Tibial nerve (tissue), 3 donors: ENCODE measurements at regions not wholly inside any gene's neighbourhood (a gene's known extent, or its start where the extent isn't known, plus 50 kb on each side); places are given as distances from the start of the nearest gene placed in this dataset.

Experiments
- CTCF ChIP-seq, 5 experiments: fragments of 200-600 bp in 3 of 5; fragments of 450-650 bp in 2 of 5; sonication (generic) in 3 of 5; IDR thresholded peaks; one replicate each; pipeline ENCODE4 v1.5.1; 2016 to 2019; ENCODE audit warnings: antibody characterized with exemption in 5 of 5, mild to moderate bottlenecking in 3 of 5, moderate library complexity in 2 of 5
- POLR2A ChIP-seq, 2 donors: fragments of 450-650 bp; IDR thresholded peaks; one replicate each; pipeline ENCODE4 v1.6.1; 2017; ENCODE audit warnings: antibody characterized with exemption in 2 of 2, mild to moderate bottlenecking in 2 of 2, moderate library complexity in 2 of 2

- TF ChIP-seq CTCF (IDR thresholded peaks at IDR 0.05) (no peak), POLR2A (IDR thresholded peaks at IDR 0.05) (no peak)
Observed at GRCh38 chr12:105469701-105470100, 139.2 kb downstream of the C12orf75 start.
